Lung (tissue), 11 donors: ENCODE measurements at regions not wholly inside any gene's neighbourhood (a gene's known extent, or its start where the extent isn't known, plus 50 kb on each side); places are given as distances from the start of the nearest gene placed in this dataset.

Experiments
- ATAC-seq: fragments of 200-7000 bp; cut with Tn5 transposase; one replicate; pipeline ENCODE4 v1.9.1; 2020; ENCODE audit warnings: moderate number of reproducible peaks; ENCODE audit not compliant: insufficient read depth, low FRiP score
- DNase-seq, 3 donors: peaks; one replicate each; pipeline ENCODE4 v3.0.0-alpha.2; 2013 to 2017
- H3K27ac ChIP-seq, 2 donors: one replicate each; pipeline ENCODE4 v1.5.1; 2013; ENCODE audit warnings: mild to moderate bottlenecking in 2 of 2, moderate library complexity in 2 of 2, control low read depth in 1 of 2, inconsistent platforms in 1 of 2, low read depth in 1 of 2, low read length in 1 of 2
- H3K27me3 ChIP-seq, 3 donors: one replicate each; pipeline ENCODE4 v1.5.1; 2013; ENCODE audit warnings: low read length in 2 of 3; ENCODE audit not compliant: control insufficient read depth in 3 of 3, insufficient read depth in 3 of 3
- H3K36me3 ChIP-seq, 4 donors: one replicate each; pipeline ENCODE4 v1.5.1; 2013; ENCODE audit warnings: low read length in 4 of 4, mild to moderate bottlenecking in 1 of 4, moderate library complexity in 1 of 4; ENCODE audit not compliant: control insufficient read depth in 4 of 4, insufficient read depth in 4 of 4
- H3K4me1 ChIP-seq, 5 donors: one replicate each; pipeline ENCODE4 v1.5.1; 2013; ENCODE audit warnings: low read length in 5 of 5, mild to moderate bottlenecking in 2 of 5, moderate library complexity in 1 of 5; ENCODE audit not compliant: control insufficient read depth in 5 of 5, insufficient read depth in 5 of 5
- H3K4me3 ChIP-seq: one replicate; pipeline ENCODE4 v1.5.1; 2013; ENCODE audit warnings: mild to moderate bottlenecking, control low read depth, moderate library complexity
- H3K9ac ChIP-seq, 2 donors: one replicate each; pipeline ENCODE4 v1.5.1; 2013; ENCODE audit warnings: low read length in 2 of 2, control low read depth in 1 of 2; ENCODE audit not compliant: insufficient read depth in 1 of 2
- H3K9me3 ChIP-seq, 4 donors: one replicate each; pipeline ENCODE4 v1.5.1; 2013; ENCODE audit warnings: low read length in 3 of 4, mild to moderate bottlenecking in 1 of 4, moderate library complexity in 1 of 4; ENCODE audit not compliant: control insufficient read depth in 4 of 4, insufficient read depth in 3 of 4
- CTCF ChIP-seq: IDR thresholded peaks from 2 replicates; pipeline ENCODE4 v1.5.1; 2012; ENCODE audit warnings: mild to moderate bottlenecking; ENCODE audit errors: control extremely low read depth, extremely low read depth
- WGBS, 2 donors: extraction: QIAGEN DNeasy Blood & Tissue Kit; methylation state at CpG; one replicate each; pipeline ENCODE4 v1.1.7; 2013; 5-methylcytosine and 5-hydroxymethylcytosine counted together
- donor health status: control.
- donor health status: control.
- donor health status: Bipolar disorder and iron deficiency.
- donor health status: healthy.
- donor health status: DM: yes; HTN: yes; CAD: no.

GRCh38 chr3:83233715-83234114 is 1472.3 kb upstream of the GBE1 start:
- DNase-seq (no peak), ATAC-seq (no peak)
- 78 to 86% methylated on average over 6 of the region's 6 CpGs for WGBS, 2 donors
- Histone ChIP-seq H3K4me3 (no peak overlapping the region), H3K9ac (no peak overlapping the region), H3K36me3 (no peaks in the 10 kb centered on the region), H3K27me3 (no peaks in the 10 kb centered on the region), H3K27ac (no peak overlapping the region), H3K4me1 (no peaks in the 10 kb centered on the region), H3K9me3 (no peaks in the 10 kb centered on the region)
- TF ChIP-seq CTCF = no peak

- Histone ChIP-seq H3K9me3 (no peaks in the 10 kb centered on the region), H3K36me3 (no peaks in the 10 kb centered on the region), H3K27ac (no peak overlapping the region), H3K4me1 (no peaks in the 10 kb centered on the region), H3K27me3 (no peaks in the 10 kb centered on the region), H3K9ac (no peak overlapping the region), H3K4me3 (no peak overlapping the region)
- no peak for DNase-seq
- ATAC-seq = no peak
- TF ChIP-seq CTCF = no peak
- WGBS, 2 donors = 72 to 82% methylated on average over 3 of the region's 3 CpGs
Measured at GRCh38 chr3:83230841-83231240, 1469.4 kb upstream of the GBE1 start.

- no peaks in the 10 kb centered on the region for H3K27me3 ChIP-seq
- H3K27ac ChIP-seq = no peak overlapping the region
- WGBS, 2 donors = 89 to 91% methylated on average over 1 of the region's 1 CpG
Measured at GRCh38 chr3:83230376-83230775, 1468.9 kb upstream of the GBE1 start.

More at GRCh38 chr3:83230376-83230775, 1468.9 kb upstream of the GBE1 start:
- no peaks in the 10 kb centered on the region for H3K9me3 ChIP-seq
- H3K9ac ChIP-seq = no peak overlapping the region
- DNase-seq (no peak), ATAC-seq (no peak)
- H3K36me3 ChIP-seq = no peaks in the 10 kb centered on the region
- H3K4me1 ChIP-seq = no peaks in the 10 kb centered on the region
- no peak for TF ChIP-seq CTCF
- H3K4me3 ChIP-seq = no peak overlapping the region
